ENCODE measurements at regions not wholly inside any gene's neighbourhood (a gene's known extent, or its start where the extent isn't known, plus 50 kb on each side); places are given as distances from the start of the nearest gene placed in this dataset.

DNA sequence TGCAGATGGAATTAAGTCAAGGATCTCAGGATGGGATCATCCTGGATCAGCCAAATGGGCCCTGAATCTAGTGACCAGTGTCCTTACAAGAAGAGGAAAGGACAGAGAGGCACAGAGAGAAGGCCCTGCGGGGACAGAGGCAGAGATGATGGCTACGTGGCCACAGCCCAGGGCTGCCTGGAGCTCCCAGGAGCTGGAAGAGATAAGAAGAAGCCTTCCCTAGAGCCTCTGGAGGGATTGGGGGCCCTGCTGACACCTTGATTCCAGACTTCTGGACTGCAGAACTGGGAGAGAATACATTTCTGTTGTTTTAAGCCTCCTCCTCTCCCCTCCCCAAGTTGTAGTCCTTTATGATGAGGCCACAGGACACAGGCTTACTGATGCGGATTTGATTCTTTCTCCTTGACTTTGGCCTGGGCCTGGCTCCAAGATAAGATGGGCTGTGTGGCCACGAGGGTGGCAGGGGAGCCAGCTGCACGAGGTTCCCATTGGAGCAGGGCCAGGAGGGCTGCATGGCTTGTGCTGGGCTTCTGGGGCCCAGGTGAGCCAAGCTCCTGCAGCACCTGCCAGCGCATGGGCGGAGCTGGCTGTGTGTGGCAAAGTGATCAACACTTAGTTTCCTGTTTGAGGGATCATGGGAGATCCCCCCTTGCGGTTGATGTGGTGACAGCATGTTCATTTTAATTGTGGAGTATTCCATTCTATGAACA, 146.1 kb downstream of the IRF8 start:
- no peaks in the 10 kb centered on the region for H3K9me3 ChIP-seq
- peak in 1 of 2 experiments; percentile 30 for DNase-seq
- H3K9me3 Mint-ChIP-seq (ENCODE audit: unreplicated experiment) = no peaks in the 10 kb centered on the region
- no TSS peak for BruUV-seq (replicated peaks)
- no peak for TF ChIP-seq CTCF (IDR thresholded peaks at IDR 0.05; ENCODE audit: insufficient read depth in 1 of 2, low read depth in 1 of 2, low read length in 1 of 2, severe bottlenecking in 1 of 2, unreplicated experiment in 1 of 2)
- H3K27ac Mint-ChIP-seq (ENCODE audit: unreplicated experiment) = no peak overlapping the region
- ChIA-PET POLR2A (no interaction called here), CTCF (no interaction called here)
- H3K36me3 Mint-ChIP-seq (ENCODE audit: insufficient read depth, unreplicated experiment) = no peaks in the 10 kb centered on the region
- no peak overlapping the region for H3K4me3 Mint-ChIP-seq (ENCODE audit: unreplicated experiment)
- H3K27me3 ChIP-seq (replicated peaks; ENCODE audit: control insufficient read depth, insufficient read depth, low read length) = no peaks in the 10 kb centered on the region
- no peaks in the 10 kb centered on the region for H3K27me3 Mint-ChIP-seq (ENCODE audit: insufficient read depth, unreplicated experiment)
- intact Hi-C loops (cut with micrococcal nuclease; ENCODE audit: unreplicated experiment) = no loop called here
- H3K36me3 ChIP-seq (ENCODE audit: control insufficient read depth, insufficient read depth, low read length) = no peaks in the 10 kb centered on the region
- H3K4me3 ChIP-seq (ENCODE audit: low read depth, low read length) = no peak overlapping the region
- H3K4me1 ChIP-seq = peaks cover 31% of the 10 kb centered on the region
- H3K4me1 Mint-ChIP-seq (ENCODE audit: low read depth, unreplicated experiment) = peaks cover 25% of the 10 kb centered on the region

DNA sequence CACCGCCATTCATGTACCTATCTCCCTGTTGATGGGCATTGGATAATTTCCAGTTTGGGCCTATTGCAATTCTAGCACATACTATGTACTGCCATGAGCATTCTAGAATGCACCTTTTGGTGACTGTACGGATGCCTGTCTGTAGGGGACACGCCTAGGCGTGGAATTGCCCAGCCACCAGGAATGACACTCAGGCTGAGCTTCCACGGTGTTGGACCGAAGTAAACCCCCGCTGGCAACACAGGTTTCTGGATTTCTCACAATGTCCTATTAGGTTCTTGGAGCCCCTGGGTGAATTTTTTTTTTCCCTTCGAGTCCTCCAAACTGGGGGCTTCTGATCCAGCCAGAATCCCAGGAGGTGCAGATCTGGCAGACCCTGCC, 146.6 kb downstream of the IRF8 start:
- peak in 1 of 2 experiments; percentile 56 for DNase-seq
- ChIA-PET CTCF (interaction anchor here (0.6 kb wide), 1 partner anchor 27 kb away, joined by 4 read pairs; no protein-coding TSS in a partner anchor), POLR2A (no interaction called here)
- H3K4me1 Mint-ChIP-seq (ENCODE audit: low read depth, unreplicated experiment) = peaks cover 25% of the 10 kb centered on the region
- peaks cover 31% of the 10 kb centered on the region for H3K4me1 ChIP-seq
- H3K4me3 ChIP-seq (ENCODE audit: low read depth, low read length) = no peak overlapping the region
- H3K9me3 ChIP-seq = no peaks in the 10 kb centered on the region
- no TSS peak for BruUV-seq (replicated peaks)
- H3K36me3 Mint-ChIP-seq (ENCODE audit: insufficient read depth, unreplicated experiment) = no peaks in the 10 kb centered on the region
- H3K4me3 Mint-ChIP-seq (ENCODE audit: unreplicated experiment) = no peak overlapping the region
- H3K9me3 Mint-ChIP-seq (ENCODE audit: unreplicated experiment) = no peaks in the 10 kb centered on the region
- intact Hi-C loops (cut with micrococcal nuclease; ENCODE audit: unreplicated experiment) = no loop called here
- no peaks in the 10 kb centered on the region for H3K27me3 ChIP-seq (replicated peaks; ENCODE audit: control insufficient read depth, insufficient read depth, low read length)
- H3K27ac Mint-ChIP-seq (ENCODE audit: unreplicated experiment) = peak overlapping the region; percentile 64
- no peak for TF ChIP-seq CTCF (IDR thresholded peaks at IDR 0.05; ENCODE audit: insufficient read depth in 1 of 2, low read depth in 1 of 2, low read length in 1 of 2, severe bottlenecking in 1 of 2, unreplicated experiment in 1 of 2)
- H3K27me3 Mint-ChIP-seq (ENCODE audit: insufficient read depth, unreplicated experiment) = no peaks in the 10 kb centered on the region
- no peaks in the 10 kb centered on the region for H3K36me3 ChIP-seq (ENCODE audit: control insufficient read depth, insufficient read depth, low read length)

GRCh38 chr16:86046026-86046425, 147.1 kb downstream of the IRF8 start:
- ChIA-PET CTCF (interaction anchor here (0.6 kb wide), 2 partner anchors 27 to 101 kb away, joined by 4 read pairs; no protein-coding TSS in a partner anchor), POLR2A (no interaction called here)
- no peak for TF ChIP-seq CTCF (IDR thresholded peaks at IDR 0.05; ENCODE audit: insufficient read depth in 1 of 2, low read depth in 1 of 2, low read length in 1 of 2, severe bottlenecking in 1 of 2, unreplicated experiment in 1 of 2)
- peak in 1 of 2 experiments; percentile 58 for DNase-seq
- peaks cover 31% of the 10 kb centered on the region for H3K4me1 ChIP-seq
- Mint-ChIP-seq H3K4me3 (ENCODE audit: unreplicated experiment) (no peak overlapping the region), H3K4me1 (ENCODE audit: low read depth, unreplicated experiment) (peaks cover 25% of the 10 kb centered on the region), H3K27ac (ENCODE audit: unreplicated experiment) (peak overlapping the region; percentile 64), H3K36me3 (ENCODE audit: insufficient read depth, unreplicated experiment) (no peaks in the 10 kb centered on the region), H3K9me3 (ENCODE audit: unreplicated experiment) (no peaks in the 10 kb centered on the region), H3K27me3 (ENCODE audit: insufficient read depth, unreplicated experiment) (no peaks in the 10 kb centered on the region)
- H3K27me3 ChIP-seq (replicated peaks; ENCODE audit: control insufficient read depth, insufficient read depth, low read length) = no peaks in the 10 kb centered on the region
- no peaks in the 10 kb centered on the region for H3K9me3 ChIP-seq
- no peaks in the 10 kb centered on the region for H3K36me3 ChIP-seq (ENCODE audit: control insufficient read depth, insufficient read depth, low read length)
- intact Hi-C loops (cut with micrococcal nuclease; ENCODE audit: unreplicated experiment) = no loop called here
- no TSS peak for BruUV-seq (replicated peaks)
- no peak overlapping the region for H3K4me3 ChIP-seq (ENCODE audit: low read depth, low read length)
